AG10803 (cell line): ENCODE measurements at regions not wholly inside any gene's neighbourhood (a gene's known extent, or its start where the extent isn't known, plus 50 kb on each side); places are given as distances from the start of the nearest gene placed in this dataset.
A peak's percentile ranks its signal among the peaks of the same experiment; 100 is the strongest.

Source experiments
- DNase-seq: peaks from one replicate; pipeline ENCODE4 v3.0.0; 2010; ENCODE audit warnings: low read depth
- H3K4me3 ChIP-seq: 2 replicates; pipeline ENCODE4 v1.5.1; 2011; ENCODE audit warnings: mild to moderate bottlenecking, low read length, control low read depth
- CTCF ChIP-seq: conservative IDR thresholded peaks from 2 replicates; pipeline ENCODE4 v1.5.1; 2011; ENCODE audit warnings: mild to moderate bottlenecking, low read length, control low read depth, inconsistent platforms

GRCh38 chr16:17986991-17987390 is 349.5 kb downstream of the NPIPA8 start:
- TF ChIP-seq CTCF: no peak
- H3K4me3 ChIP-seq: no peak overlapping the region
- DNase-seq: no peak

GRCh38 chr16:17984810-17985209 is 351.7 kb downstream of the NPIPA8 start:
- no peak for TF ChIP-seq CTCF
- no peak for DNase-seq
- no peak overlapping the region for H3K4me3 ChIP-seq

- DNase-seq: no peak
- TF ChIP-seq CTCF: no peak
- H3K4me3 ChIP-seq: no peak overlapping the region
These were observed 352.5 kb downstream of the NPIPA8 start for GRCh38 chr16:17983847-17984639.

GRCh38 chr16:17983114-17983513 is 353.4 kb downstream of the NPIPA8 start:
- H3K4me3 ChIP-seq: no peak overlapping the region
- DNase-seq: no peak
- TF ChIP-seq CTCF: no peak

GRCh38 chr16:17977260-17977659 is 359.3 kb downstream of the NPIPA8 start:
- no peak for TF ChIP-seq CTCF

GRCh38 chr16:17972460-17972943 is 364.0 kb downstream of the NPIPA8 start:
- no peak overlapping the region for H3K4me3 ChIP-seq
- TF ChIP-seq CTCF: no peak
- peak; percentile 3 for DNase-seq

More at GRCh38 chr16:17977260-17977659, 359.3 kb downstream of the NPIPA8 start:
- DNase-seq: no peak
- no peak overlapping the region for H3K4me3 ChIP-seq

- H3K4me3 ChIP-seq: no peak overlapping the region
- DNase-seq: peak; percentile 22
- peak; percentile 17; the same call in 1 of the 2 replicates for TF ChIP-seq CTCF
These were observed 365.7 kb downstream of the NPIPA8 start for GRCh38 chr16:17970816-17971331.
